ENCODE measurements at regions not wholly inside any gene's neighbourhood (a gene's known extent, or its start where the extent isn't known, plus 50 kb on each side); places are given as distances from the start of the nearest gene placed in this dataset.

DNA sequence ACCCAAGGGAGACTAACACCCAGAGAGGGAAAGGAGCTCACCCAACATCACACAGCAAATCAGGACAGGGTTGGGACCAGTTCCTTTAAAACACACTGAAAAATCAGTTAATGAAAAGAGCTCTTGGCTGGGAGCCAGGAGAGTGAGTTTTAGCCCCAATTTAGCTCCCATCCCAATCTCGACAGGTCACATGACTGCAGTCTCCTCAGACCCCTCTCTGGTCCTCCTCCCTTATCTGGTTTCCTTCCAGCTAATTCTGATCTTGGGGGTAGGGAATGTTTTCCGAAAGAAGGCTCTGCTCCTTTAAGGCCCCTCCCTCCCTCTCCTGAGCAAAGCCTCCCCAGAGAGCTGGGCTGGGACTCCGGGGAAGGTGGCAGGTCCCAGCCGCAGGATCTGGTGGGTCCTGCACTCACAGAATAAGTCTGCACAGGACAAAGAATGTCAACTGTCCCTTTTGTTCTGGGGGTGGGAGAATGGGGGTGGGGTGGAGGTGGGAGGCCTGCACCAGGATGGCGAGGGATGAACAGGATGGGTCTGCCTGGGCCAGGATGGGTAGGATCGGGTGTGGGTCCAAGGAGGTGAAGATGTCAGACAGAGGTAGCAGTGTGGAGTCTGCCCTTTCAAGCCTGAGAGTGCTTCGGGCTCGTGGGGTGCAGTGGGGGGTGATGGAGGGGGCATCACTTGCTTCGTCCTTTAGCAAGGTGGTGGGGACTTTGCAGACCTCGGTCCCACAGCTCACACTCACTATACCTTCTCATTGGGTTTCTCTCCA, 57.3 kb upstream of the SSBP3 start:
- no peak overlapping the region for H3K27ac Mint-ChIP-seq
- no peak overlapping the region for H3K4me3 Mint-ChIP-seq
- peaks cover 4% of the 10 kb centered on the region; the same call in 1 of the 2 replicates for H3K36me3 Mint-ChIP-seq
- ChIA-PET CTCF (interaction anchor here (0.6 to 2.5 kb wide), 6 partner anchors 24 to 338 kb away, joined by 3 to 14 read pairs (median 4); partner anchors contain the start of genes SSBP3 and TTC22), POLR2A (interaction anchor here (0.7 to 2.6 kb wide), 2 partner anchors 11 to 57 kb away, joined by 3 to 18 read pairs; partner anchors contain the start of gene SSBP3)
- no peak for DNase-seq (ENCODE audit: low spot score)
- H3K4me1 Mint-ChIP-seq, result peaks cover 78% of the 10 kb centered on the region
- H3K9me3 Mint-ChIP-seq, result peaks cover 4% of the 10 kb centered on the region; the same call in 1 of the 2 replicates
- no peaks in the 10 kb centered on the region; the same call in 1 of the 2 replicates for H3K27me3 Mint-ChIP-seq (ENCODE audit: low read depth)
- TF ChIP-seq ZNF121 (CRISPR knock-in tag; IDR thresholded peaks at IDR 0.05) (no peak), TEAD1 (CRISPR knock-in tag; IDR thresholded peaks at IDR 0.05) (0 out of 2 replicates have a peak, but pooled peaks have one; percentile 18), NFYB (CRISPR knock-in tag; conservative IDR thresholded peaks at IDR 0.05; ENCODE audit: low read depth) (no peak), ARID4B (CRISPR knock-in tag; IDR thresholded peaks at IDR 0.05; ENCODE audit: borderline replicate concordance) (no peak), ETV6 (CRISPR knock-in tag; IDR thresholded peaks at IDR 0.05) (0 out of 2 replicates have a peak, but pooled peaks have one; percentile 22), GRHL2 (CRISPR knock-in tag; IDR thresholded peaks at IDR 0.05; ENCODE audit: insufficient replicate concordance, severe bottlenecking) (no peak), RELA (CRISPR knock-in tag; IDR thresholded peaks at IDR 0.05; ENCODE audit: borderline replicate concordance) (no peak)
- TF ChIP-seq, protein P1, sequence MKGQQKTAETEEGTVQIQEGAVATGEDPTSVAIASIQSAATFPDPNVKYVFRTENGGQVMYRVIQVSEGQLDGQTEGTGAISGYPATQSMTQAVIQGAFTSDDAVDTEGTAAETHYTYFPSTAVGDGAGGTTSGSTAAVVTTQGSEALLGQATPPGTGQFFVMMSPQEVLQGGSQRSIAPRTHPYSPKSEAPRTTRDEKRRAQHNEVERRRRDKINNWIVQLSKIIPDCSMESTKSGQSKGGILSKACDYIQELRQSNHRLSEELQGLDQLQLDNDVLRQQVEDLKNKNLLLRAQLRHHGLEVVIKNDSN (CRISPR knock-in tag; IDR thresholded peaks at IDR 0.05), result peak; percentile 42
- TF ChIP-seq, protein P2, sequence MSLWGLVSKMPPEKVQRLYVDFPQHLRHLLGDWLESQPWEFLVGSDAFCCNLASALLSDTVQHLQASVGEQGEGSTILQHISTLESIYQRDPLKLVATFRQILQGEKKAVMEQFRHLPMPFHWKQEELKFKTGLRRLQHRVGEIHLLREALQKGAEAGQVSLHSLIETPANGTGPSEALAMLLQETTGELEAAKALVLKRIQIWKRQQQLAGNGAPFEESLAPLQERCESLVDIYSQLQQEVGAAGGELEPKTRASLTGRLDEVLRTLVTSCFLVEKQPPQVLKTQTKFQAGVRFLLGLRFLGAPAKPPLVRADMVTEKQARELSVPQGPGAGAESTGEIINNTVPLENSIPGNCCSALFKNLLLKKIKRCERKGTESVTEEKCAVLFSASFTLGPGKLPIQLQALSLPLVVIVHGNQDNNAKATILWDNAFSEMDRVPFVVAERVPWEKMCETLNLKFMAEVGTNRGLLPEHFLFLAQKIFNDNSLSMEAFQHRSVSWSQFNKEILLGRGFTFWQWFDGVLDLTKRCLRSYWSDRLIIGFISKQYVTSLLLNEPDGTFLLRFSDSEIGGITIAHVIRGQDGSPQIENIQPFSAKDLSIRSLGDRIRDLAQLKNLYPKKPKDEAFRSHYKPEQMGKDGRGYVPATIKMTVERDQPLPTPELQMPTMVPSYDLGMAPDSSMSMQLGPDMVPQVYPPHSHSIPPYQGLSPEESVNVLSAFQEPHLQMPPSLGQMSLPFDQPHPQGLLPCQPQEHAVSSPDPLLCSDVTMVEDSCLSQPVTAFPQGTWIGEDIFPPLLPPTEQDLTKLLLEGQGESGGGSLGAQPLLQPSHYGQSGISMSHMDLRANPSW (CRISPR knock-in tag; conservative IDR thresholded peaks at IDR 0.05; ENCODE audit: low read depth), result no peak
- TF ChIP-seq, protein P3, sequence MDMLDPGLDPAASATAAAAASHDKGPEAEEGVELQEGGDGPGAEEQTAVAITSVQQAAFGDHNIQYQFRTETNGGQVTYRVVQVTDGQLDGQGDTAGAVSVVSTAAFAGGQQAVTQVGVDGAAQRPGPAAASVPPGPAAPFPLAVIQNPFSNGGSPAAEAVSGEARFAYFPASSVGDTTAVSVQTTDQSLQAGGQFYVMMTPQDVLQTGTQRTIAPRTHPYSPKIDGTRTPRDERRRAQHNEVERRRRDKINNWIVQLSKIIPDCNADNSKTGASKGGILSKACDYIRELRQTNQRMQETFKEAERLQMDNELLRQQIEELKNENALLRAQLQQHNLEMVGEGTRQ (CRISPR knock-in tag; IDR thresholded peaks at IDR 0.05), result peak; percentile 75
- TF ChIP-seq, protein P4, sequence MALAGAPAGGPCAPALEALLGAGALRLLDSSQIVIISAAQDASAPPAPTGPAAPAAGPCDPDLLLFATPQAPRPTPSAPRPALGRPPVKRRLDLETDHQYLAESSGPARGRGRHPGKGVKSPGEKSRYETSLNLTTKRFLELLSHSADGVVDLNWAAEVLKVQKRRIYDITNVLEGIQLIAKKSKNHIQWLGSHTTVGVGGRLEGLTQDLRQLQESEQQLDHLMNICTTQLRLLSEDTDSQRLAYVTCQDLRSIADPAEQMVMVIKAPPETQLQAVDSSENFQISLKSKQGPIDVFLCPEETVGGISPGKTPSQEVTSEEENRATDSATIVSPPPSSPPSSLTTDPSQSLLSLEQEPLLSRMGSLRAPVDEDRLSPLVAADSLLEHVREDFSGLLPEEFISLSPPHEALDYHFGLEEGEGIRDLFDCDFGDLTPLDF (CRISPR knock-in tag; IDR thresholded peaks at IDR 0.05), result no peak
- ATAC-seq, result peak; percentile 20
